ENCODE measurements at regions not wholly inside any gene's neighbourhood (a gene's known extent, or its start where the extent isn't known, plus 50 kb on each side); places are given as distances from the start of the nearest gene placed in this dataset.

DNA sequence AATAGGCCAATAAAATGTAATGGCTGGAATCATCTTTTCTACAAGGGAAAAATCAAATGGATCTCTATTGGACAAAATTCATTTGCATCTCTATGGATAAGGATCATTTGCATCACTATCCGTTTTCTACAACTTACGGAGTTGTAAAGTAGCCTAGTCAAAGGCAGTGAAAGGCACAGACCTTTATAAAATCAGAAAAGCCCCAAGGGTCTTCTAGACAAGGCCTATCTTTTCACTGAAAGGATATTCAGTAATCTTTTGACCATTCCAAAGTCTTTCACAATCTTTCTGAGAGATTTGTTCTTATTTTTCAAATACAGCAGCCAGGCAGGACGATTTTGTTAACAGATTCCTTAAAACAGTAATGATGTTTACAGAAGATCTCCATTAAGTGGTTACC, 119.5 kb upstream of the JADE1 start:
- Histone ChIP-seq H3K4me1 (no peaks in the 10 kb centered on the region), H3K4me3 (no peak overlapping the region), H3K36me3 (no peaks in the 10 kb centered on the region), H3K27me3 (ENCODE audit: low read depth) (no peaks in the 10 kb centered on the region), H3K27ac (replicated peaks) (peak overlapping the region; percentile 45), H3K9me3 (replicated peaks) (peaks cover 6% of the 10 kb centered on the region)
- TF ChIP-seq, protein P1, sequence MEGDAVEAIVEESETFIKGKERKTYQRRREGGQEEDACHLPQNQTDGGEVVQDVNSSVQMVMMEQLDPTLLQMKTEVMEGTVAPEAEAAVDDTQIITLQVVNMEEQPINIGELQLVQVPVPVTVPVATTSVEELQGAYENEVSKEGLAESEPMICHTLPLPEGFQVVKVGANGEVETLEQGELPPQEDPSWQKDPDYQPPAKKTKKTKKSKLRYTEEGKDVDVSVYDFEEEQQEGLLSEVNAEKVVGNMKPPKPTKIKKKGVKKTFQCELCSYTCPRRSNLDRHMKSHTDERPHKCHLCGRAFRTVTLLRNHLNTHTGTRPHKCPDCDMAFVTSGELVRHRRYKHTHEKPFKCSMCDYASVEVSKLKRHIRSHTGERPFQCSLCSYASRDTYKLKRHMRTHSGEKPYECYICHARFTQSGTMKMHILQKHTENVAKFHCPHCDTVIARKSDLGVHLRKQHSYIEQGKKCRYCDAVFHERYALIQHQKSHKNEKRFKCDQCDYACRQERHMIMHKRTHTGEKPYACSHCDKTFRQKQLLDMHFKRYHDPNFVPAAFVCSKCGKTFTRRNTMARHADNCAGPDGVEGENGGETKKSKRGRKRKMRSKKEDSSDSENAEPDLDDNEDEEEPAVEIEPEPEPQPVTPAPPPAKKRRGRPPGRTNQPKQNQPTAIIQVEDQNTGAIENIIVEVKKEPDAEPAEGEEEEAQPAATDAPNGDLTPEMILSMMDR (IDR thresholded peaks at IDR 0.05; ENCODE audit: borderline replicate concordance), result no peak
- intact Hi-C loops (cut with micrococcal nuclease), result no loop called here
- no peak for DNase-seq

DNA sequence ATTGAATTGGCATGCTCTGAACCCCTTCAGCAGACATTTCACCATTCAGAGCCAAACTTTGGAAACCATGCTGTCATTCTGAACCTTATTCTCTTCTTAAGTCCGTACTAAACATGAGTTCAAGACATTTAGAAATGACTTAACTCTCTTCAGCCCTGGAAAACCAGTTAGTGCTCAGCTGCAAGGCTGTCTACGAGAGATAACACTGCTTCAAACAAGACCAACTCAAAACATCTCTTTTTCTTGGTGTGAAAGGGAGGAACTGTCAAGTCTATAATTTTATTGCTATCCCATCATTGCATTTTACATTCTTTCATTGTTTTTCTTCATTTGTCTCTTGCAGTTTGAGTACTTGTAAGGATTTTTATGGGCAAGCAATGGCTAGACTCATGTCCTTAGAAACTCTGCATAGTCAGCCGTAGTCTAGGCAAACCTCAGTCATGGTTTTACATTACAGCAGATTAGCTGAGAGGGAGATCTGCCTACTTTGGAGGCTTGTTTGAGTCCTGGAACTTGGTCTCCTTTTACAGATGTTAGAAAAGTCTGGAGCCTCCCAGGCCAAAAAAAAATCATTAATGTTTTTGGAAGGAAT, 120.6 kb upstream of the JADE1 start:
- Histone ChIP-seq H3K36me3 (no peaks in the 10 kb centered on the region), H3K27ac (replicated peaks) (peak overlapping the region; percentile 45), H3K27me3 (ENCODE audit: low read depth) (no peaks in the 10 kb centered on the region), H3K9me3 (replicated peaks) (no peaks in the 10 kb centered on the region), H3K4me3 (no peak overlapping the region), H3K4me1 (no peaks in the 10 kb centered on the region)
- TF ChIP-seq, protein P1 (IDR thresholded peaks at IDR 0.05; ENCODE audit: borderline replicate concordance), result no peak
- DNase-seq, result no peak
- intact Hi-C loops (cut with micrococcal nuclease), result no loop called here

DNA sequence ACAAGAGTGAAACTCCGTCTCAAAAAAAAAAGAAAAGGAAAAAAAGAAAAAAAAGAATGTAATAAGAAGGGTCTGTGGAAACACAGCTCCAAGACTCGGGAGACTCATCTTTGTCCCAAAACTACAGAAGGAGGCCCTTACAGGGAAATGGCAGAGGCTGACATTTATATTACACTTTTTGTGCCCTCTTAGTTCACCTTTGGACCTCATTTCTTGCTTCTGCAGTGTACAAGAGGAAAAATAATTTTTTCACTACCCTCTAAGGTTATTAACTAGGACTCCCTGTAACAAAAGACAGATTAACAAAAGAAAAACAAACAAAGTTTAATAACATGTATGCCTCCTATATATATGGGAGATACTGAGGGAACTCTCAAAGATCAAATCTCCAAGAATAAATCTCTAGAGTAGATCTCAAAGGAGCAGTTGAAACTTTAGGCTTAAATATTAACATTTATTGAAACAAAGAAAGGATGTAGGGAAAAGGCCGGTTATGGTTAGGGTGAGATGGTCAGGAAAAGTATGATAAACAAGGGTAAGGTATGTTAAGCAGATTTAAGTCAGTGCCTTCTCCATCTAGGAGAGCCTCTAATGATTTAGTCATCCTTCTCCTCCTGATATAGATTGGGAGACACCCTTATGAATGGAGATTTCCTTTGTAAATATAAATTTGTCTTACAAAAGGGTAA, 121.3 kb upstream of the JADE1 start:
- TF ChIP-seq, protein P1 (IDR thresholded peaks at IDR 0.05; ENCODE audit: borderline replicate concordance), result no peak

DNA sequence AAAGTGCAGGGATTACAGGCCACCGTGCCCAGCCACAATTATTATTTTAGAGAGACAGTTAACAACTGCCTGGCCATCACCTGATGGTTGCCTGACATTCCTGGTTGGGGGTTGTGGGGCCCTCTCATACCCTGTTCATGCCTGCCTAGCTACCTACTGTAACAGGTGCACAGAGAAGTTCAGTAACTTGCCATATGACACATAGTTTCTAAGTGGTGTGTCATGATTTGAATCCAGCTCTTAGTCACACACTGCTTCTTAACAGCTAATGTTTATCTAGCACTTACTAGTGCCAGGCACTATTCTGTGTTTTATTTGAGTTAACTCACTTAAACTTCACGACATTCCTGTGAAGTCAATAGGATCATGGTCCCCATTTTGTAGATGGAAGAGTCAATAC, 122.7 kb upstream of the JADE1 start:
- Histone ChIP-seq H3K36me3 (no peaks in the 10 kb centered on the region), H3K4me3 (no peak overlapping the region), H3K9me3 (replicated peaks) (no peaks in the 10 kb centered on the region), H3K27me3 (ENCODE audit: low read depth) (no peaks in the 10 kb centered on the region), H3K27ac (replicated peaks) (no peak overlapping the region), H3K4me1 (no peaks in the 10 kb centered on the region)
- intact Hi-C loops (cut with micrococcal nuclease), result no loop called here
- no peak for DNase-seq
- TF ChIP-seq, protein P1 (IDR thresholded peaks at IDR 0.05; ENCODE audit: borderline replicate concordance), result no peak

More for the DNA sequence above, 121.3 kb upstream of the JADE1 start:
- no peaks in the 10 kb centered on the region for H3K36me3 ChIP-seq
- intact Hi-C loops (cut with micrococcal nuclease), result no loop called here
- no peaks in the 10 kb centered on the region for H3K27me3 ChIP-seq (ENCODE audit: low read depth)
- H3K4me3 ChIP-seq, result no peak overlapping the region
- H3K4me1 ChIP-seq, result no peaks in the 10 kb centered on the region
- no peak overlapping the region for H3K27ac ChIP-seq (replicated peaks)
- DNase-seq, result no peak
- H3K9me3 ChIP-seq (replicated peaks), result no peaks in the 10 kb centered on the region

DNA sequence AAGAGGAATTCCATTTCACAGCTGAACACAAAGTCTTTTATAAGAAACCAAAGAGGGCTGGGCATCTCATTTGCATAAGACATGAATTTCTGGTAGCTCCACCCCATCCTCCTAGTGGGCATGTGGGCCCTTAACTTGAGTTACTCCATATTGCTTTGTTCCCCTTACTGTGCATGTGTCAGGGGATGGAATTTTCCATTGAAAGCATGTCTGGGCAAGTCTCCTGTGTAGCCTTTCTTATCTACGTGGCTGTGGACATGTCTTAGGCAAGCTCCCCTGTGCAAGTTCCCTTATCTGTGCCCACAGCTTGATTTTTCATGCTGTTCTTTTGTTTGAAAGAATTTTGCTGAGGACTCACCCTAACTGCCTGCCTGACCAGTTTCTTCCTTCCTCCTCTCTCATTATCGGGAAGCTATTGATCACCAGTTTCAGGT, 123.5 kb upstream of the JADE1 start:
- TF ChIP-seq, protein P1 (IDR thresholded peaks at IDR 0.05; ENCODE audit: borderline replicate concordance), result no peak
- Histone ChIP-seq H3K27ac (replicated peaks) (no peak overlapping the region), H3K27me3 (ENCODE audit: low read depth) (no peaks in the 10 kb centered on the region), H3K4me1 (no peaks in the 10 kb centered on the region), H3K9me3 (replicated peaks) (no peaks in the 10 kb centered on the region), H3K4me3 (no peak overlapping the region), H3K36me3 (no peaks in the 10 kb centered on the region)
- no peak for DNase-seq
- intact Hi-C loops (cut with micrococcal nuclease), result no loop called here

Measured in left ventricle myocardium inferior (tissue), 1 donor.